GM19023 (cell line): ENCODE measurements at regions not wholly inside any gene's neighbourhood (a gene's known extent, or its start where the extent isn't known, plus 50 kb on each side); places are given as distances from the start of the nearest gene placed in this dataset.
"Not testable (repeated sequence)": the region's sequence is repeated elsewhere in the genome, so short reads cannot be mapped to it uniquely, and the experiment has no call there.

Source experiments
- ATAC-seq: cut with Tn5 transposase; IDR thresholded peaks from one replicate; pipeline ENCODE4 v1.9.1; 2021; ENCODE audit warnings: mild to moderate bottlenecking, moderate library complexity; ENCODE audit not compliant: unreplicated experiment

- ATAC-seq, result no peak
Observed at GRCh38 chr4:158122501-158122900, 50.3 kb downstream of the GASK1B start.

GRCh38 chr4:158121161-158121579 lies 51.7 kb downstream of the GASK1B start:
- no peak for ATAC-seq

GRCh38 chr4:158120645-158121151 lies 52.1 kb downstream of the GASK1B start:
- not testable (repeated sequence) for ATAC-seq

- ATAC-seq, result no peak
Observed at GRCh38 chr4:158112611-158113010, 60.2 kb downstream of the GASK1B start.

GRCh38 chr4:158111241-158111640 lies 61.6 kb downstream of the GASK1B start:
- no peak for ATAC-seq

GRCh38 chr4:158102904-158103303 lies 69.9 kb downstream of the GASK1B start:
- ATAC-seq, result no peak

GRCh38 chr4:158099686-158100085 lies 73.1 kb downstream of the GASK1B start:
- ATAC-seq, result no peak

DNA sequence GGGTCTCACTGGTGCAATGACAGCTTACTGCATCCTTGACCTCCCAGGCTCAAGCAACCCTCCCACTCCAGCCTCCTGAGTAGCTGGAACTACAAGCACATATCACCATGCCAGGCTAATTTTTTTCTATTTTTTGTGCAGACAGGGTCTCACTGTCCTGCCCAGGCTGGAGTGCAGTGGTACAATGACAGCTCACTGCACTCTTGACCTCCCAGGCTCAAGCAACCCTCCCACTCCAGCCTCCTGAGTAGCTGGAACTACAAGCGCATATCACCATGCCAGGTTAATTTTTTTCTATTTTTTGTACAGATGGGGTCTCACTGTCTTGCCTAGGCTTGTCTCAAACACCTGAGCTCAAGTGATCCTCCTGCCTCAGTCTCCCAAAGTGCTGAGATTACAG lies 74.0 kb downstream of the GASK1B start:
- ATAC-seq, result no peak

- no peak for ATAC-seq
Observed at GRCh38 chr4:158094413-158095134, 78.3 kb downstream of the GASK1B start.

DNA sequence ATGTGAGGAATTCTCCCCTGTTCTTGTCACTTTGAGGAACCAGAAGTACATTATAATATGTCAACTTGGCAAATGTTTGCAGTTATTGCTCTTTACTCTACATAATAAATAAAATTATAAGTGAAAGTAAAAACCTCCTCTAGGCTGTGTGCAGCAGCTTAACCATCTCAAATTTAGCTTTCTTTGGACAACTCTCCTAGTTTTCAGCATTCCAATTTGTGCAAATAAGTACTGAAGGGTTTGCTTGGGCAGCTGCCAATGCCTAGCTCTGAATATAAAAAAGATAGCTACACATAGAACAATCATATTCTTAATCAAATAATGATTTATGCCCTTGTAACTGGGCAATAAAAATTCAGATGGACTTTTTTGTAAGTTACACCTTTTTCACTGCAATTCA lies 82.5 kb downstream of the GASK1B start:
- no peak for ATAC-seq

- ATAC-seq, result not testable (repeated sequence)
Observed at GRCh38 chr4:158089897-158090296, 82.9 kb downstream of the GASK1B start.

DNA sequence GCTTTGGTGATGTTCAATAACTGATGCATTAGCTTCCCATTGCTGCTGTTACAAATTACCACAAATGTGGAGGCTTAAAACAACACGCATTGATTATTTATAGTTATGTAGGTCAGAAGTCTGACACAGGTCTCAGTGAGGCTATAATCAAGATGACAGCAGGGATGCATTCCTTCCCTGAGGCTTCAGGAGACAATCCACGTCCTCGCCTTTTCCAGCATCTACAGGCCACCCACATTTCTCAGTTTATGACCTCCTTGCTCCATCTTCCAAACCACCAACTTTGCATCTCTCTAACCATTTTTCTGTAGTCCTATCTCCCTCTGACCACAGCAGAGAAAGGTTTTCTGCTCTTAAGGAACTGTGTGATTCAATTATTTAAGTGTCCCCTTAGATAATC lies 92.5 kb downstream of the GASK1B start:
- no peak for ATAC-seq

GRCh38 chr4:158079661-158080060 lies 93.2 kb downstream of the GASK1B start:
- no peak for ATAC-seq

- no peak for ATAC-seq
Observed at GRCh38 chr4:158077835-158078234, 95.0 kb downstream of the GASK1B start.

DNA sequence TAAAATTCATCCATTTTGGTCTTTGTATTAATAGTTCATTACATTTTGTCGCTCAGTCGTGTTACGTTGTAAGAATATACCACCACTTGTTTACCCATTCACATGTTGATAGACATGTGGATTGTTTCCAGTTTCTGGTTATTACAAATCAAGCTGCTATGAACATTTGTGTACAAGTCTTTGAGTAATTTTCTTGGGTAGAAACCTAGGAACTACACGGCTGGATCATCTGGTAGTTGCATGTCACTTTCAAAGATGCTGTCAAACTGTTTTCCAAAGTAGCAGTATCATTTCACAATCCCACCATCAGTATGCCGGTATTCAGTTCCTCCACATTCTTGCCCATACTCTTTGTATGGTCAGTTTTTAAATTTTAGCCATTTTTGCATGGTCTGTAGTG lies 98.0 kb downstream of the GASK1B start:
- ATAC-seq, result no peak

- no peak for ATAC-seq
Observed at GRCh38 chr4:158071931-158072330, 100.9 kb downstream of the GASK1B start.

DNA sequence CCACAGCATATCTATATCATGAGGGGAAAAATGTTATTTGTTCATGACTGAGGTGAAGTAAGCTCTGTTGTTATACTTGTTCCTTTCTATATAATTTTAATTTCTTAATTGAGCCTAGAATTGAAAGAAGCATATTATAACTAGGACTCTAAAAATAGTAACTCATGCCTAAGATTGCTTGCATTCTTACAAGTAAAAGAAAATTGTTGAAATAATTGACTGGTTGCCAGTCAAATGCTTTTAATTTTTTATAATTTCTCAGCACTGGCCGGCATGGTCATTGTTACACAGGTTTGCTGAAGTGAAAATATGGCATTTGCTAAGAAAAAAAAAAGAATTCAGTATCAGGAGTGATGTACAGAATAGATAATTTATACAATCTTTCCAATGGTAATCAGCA lies 104.8 kb downstream of the GASK1B start:
- ATAC-seq, result no peak

DNA sequence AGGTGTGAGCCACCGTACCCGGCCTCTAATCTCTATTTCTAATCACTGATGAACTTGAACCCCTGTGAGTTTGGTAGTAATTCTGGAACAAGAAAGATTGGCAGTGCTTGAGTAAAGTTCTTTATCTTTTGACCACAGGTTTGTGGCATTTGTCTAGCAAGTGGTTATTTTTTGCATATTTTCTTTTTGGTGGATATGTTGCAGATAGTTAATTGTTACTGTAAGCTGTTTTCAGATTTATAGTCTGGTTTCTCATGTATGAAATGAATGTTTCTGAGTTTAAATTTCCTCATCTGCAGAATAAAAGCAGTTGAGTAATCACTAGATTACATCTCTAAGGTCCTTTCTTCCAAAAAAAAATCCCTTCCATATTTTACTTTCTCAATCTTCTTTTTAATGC lies 105.2 kb downstream of the GASK1B start:
- ATAC-seq, result no peak

GRCh38 chr4:158065603-158066002 lies 107.2 kb downstream of the GASK1B start:
- ATAC-seq, result no peak

DNA sequence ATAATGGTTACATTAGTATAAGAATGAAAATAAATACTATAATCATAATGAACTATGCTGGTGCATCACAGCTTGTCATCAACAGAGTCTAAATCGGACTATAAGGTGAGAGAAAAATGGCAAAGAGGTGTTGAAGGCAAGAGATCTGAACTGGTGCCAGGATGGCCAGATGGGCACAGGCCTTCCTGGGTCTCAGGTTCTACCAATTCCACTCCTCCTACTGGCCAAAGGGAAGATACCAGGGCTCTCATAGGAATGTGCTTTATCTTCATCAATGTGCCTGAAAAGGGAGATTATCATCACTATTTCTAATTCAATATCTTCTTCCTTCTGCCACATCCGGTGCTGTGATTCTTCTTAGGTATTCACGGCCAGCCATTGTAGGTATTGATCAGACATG lies 107.6 kb downstream of the GASK1B start:
- ATAC-seq, result no peak

DNA sequence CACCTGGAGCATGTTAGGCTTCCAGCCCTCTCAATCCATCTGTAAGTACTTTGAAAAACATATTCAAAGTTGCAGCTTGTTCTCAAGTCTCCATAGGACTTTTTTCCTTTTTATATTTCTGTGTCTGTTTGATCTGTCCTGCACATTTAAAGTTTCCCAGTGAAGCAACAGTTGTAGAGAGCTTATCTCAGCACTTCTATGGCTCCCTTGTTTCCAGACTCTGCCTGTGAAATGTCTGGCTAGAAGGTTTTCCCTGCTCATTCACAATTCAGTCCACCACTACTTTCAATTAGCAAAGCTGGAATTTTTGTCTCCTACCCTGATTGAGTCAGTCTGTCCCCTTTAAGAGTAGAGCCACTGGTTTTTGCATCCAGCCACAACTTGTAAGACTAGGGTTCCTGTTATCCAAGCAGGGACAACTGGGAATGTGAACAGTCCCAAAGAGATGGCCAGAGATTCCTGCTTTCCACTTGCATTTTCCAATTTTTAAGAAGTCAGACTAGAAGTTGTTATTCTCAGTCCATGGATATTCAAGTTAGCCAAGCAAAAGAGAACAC lies 116.1 kb downstream of the GASK1B start:
- ATAC-seq, result no peak

GRCh38 chr4:158055668-158056067 lies 117.2 kb downstream of the GASK1B start:
- ATAC-seq, result no peak

DNA sequence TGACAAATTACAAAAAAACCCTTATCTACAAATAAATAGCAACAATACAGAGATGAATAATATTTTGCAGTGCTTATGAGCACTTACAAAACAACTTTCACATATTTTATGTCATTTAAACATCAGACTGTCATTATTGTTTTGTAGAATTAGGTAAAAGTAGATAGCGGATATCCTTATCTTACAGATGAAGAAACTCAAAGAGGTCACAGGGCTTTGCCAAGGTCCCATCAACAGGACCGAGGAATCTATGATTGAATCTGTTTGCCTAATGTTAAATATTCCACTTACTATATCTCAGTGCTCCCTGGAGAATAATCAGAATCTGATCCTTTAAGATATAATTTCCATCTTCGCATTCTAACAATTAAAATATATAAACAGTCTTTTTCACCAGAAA lies 119.0 kb downstream of the GASK1B start:
- no peak for ATAC-seq
